LNCAP (cell line): ENCODE measurements at regions not wholly inside any gene's neighbourhood (a gene's known extent, or its start where the extent isn't known, plus 50 kb on each side); places are given as distances from the start of the nearest gene placed in this dataset.

ENCODE experiments used
- CTCF ChIP-seq: fragments of 450-650 bp; IDR thresholded peaks from 2 replicates; pipeline ENCODE4 v1.5.1; 2017; ENCODE audit warnings: mild to moderate bottlenecking

GRCh38 chr1:117735045-117735992, 129.5 kb downstream of the TENT5C start:
- TF ChIP-seq CTCF: no peak

GRCh38 chr1:117739504-117739903, 133.7 kb downstream of the TENT5C start:
- no peak for TF ChIP-seq CTCF

GRCh38 chr1:117740496-117740895, 134.6 kb downstream of the TENT5C start:
- no peak for TF ChIP-seq CTCF

- no peak for TF ChIP-seq CTCF
Observed at GRCh38 chr1:117747605-117748004, 141.8 kb downstream of the TENT5C start.

GRCh38 chr1:117751321-117751720, 145.5 kb downstream of the TENT5C start:
- no peak for TF ChIP-seq CTCF

- TF ChIP-seq CTCF: no peak
Observed at GRCh38 chr1:117752661-117753060, 146.8 kb downstream of the TENT5C start.

- no peak for TF ChIP-seq CTCF
Observed at GRCh38 chr1:117753232-117753631, 147.4 kb downstream of the TENT5C start.
